Stimulated activated CD4-positive, alpha-beta T cell treated with anti-CD3 and anti-CD28 coated beads, Interleukin-15, amount 100 ng/mL, for 24 hours (primary cell): ENCODE measurements at regions not wholly inside any gene's neighbourhood (a gene's known extent, or its start where the extent isn't known, plus 50 kb on each side); places are given as distances from the start of the nearest gene placed in this dataset.
A peak's percentile ranks its signal among the peaks of the same experiment; 100 is the strongest.

Experiments used
- DNase-seq: peaks from one replicate; pipeline ENCODE4 v3.0.0-alpha.2; 2020

- no peak for DNase-seq
Observed at GRCh38 chr11:31997955-31998354, 92.9 kb upstream of the RCN1 start.

GRCh38 chr11:31996159-31996881, 94.6 kb upstream of the RCN1 start:
- no peak for DNase-seq

GRCh38 chr11:31995525-31996094, 95.3 kb upstream of the RCN1 start:
- DNase-seq, result no peak

GRCh38 chr11:31995032-31995431, 95.8 kb upstream of the RCN1 start:
- DNase-seq, result no peak

- no peak for DNase-seq
Observed at GRCh38 chr11:31987118-31988005, 103.5 kb upstream of the RCN1 start.

- no peak for DNase-seq
Observed at GRCh38 chr11:31986201-31986889, 104.5 kb upstream of the RCN1 start.

- no peak for DNase-seq
Observed at GRCh38 chr11:31981457-31981856, 109.4 kb upstream of the RCN1 start.

GRCh38 chr11:31977343-31977742, 113.5 kb upstream of the RCN1 start:
- no peak for DNase-seq

GRCh38 chr11:31974366-31975136, 116.3 kb upstream of the RCN1 start:
- no peak for DNase-seq

GRCh38 chr11:31973172-31973571, 117.7 kb upstream of the RCN1 start:
- DNase-seq, result no peak

- DNase-seq, result no peak
Observed at GRCh38 chr11:31972623-31973022, 118.3 kb upstream of the RCN1 start.

GRCh38 chr11:31969359-31969702, 121.5 kb upstream of the RCN1 start:
- DNase-seq, result no peak

- no peak for DNase-seq
Observed at GRCh38 chr11:31968461-31969358, 122.2 kb upstream of the RCN1 start.

GRCh38 chr11:31967404-31968130, 123.3 kb upstream of the RCN1 start:
- no peak for DNase-seq

- DNase-seq, result no peak
Observed at GRCh38 chr11:31966846-31967245, 124.0 kb upstream of the RCN1 start.

GRCh38 chr11:31964181-31964580, 126.7 kb upstream of the RCN1 start:
- no peak for DNase-seq

- no peak for DNase-seq
Observed at GRCh38 chr11:31960126-31960525, 130.7 kb upstream of the RCN1 start.

- DNase-seq, result no peak
Observed at GRCh38 chr11:31959716-31960115, 131.2 kb upstream of the RCN1 start.

GRCh38 chr11:31958076-31958735, 132.7 kb upstream of the RCN1 start:
- DNase-seq, result peak; percentile 78

GRCh38 chr11:31957674-31958073, 133.2 kb upstream of the RCN1 start:
- DNase-seq, result no peak
